Testis (tissue), 2 donors: ENCODE measurements at regions not wholly inside any gene's neighbourhood (a gene's known extent, or its start where the extent isn't known, plus 50 kb on each side); places are given as distances from the start of the nearest gene placed in this dataset.

Experiments used
- POLR2A ChIP-seq: fragments of 450-650 bp; IDR thresholded peaks from one replicate; pipeline ENCODE4 v1.6.1; 2017; ENCODE audit warnings: antibody characterized with exemption, mild to moderate bottlenecking, moderate library complexity
- TF ChIP-seq, protein P1 (sequence below), 3 experiments: fragments of 450-650 bp in 2 of 3; fragments of 200-600 bp in 1 of 3; sonication (generic) in 1 of 3; IDR thresholded peaks; one replicate each; pipeline ENCODE4 v1.5.1; 2016 to 2019; ENCODE audit warnings: antibody characterized with exemption in 3 of 3, mild to moderate bottlenecking in 2 of 3, moderate library complexity in 1 of 3

DNA sequence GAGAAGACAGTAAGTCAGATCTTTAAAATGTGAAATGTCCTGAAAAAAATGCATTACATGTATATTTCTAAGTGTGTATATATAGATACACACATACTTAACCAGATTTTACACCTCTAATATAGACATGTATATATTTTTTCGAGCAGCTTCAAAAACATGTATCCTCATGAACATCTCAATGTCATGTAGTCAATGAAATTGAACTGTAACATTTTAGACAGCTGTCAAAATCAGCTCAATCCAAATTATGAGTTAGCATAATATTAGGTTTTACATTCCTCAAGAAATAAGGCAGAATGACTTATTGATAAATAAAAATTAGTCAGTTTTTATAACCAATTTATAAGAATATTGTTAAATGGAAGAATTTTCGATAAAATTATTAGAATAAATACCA lies 665.7 kb downstream of the BRINP3 start:
- TF ChIP-seq POLR2A = no peak
- TF ChIP-seq, protein P1, sequence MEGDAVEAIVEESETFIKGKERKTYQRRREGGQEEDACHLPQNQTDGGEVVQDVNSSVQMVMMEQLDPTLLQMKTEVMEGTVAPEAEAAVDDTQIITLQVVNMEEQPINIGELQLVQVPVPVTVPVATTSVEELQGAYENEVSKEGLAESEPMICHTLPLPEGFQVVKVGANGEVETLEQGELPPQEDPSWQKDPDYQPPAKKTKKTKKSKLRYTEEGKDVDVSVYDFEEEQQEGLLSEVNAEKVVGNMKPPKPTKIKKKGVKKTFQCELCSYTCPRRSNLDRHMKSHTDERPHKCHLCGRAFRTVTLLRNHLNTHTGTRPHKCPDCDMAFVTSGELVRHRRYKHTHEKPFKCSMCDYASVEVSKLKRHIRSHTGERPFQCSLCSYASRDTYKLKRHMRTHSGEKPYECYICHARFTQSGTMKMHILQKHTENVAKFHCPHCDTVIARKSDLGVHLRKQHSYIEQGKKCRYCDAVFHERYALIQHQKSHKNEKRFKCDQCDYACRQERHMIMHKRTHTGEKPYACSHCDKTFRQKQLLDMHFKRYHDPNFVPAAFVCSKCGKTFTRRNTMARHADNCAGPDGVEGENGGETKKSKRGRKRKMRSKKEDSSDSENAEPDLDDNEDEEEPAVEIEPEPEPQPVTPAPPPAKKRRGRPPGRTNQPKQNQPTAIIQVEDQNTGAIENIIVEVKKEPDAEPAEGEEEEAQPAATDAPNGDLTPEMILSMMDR (IDR thresholded peaks at IDR 0.05) = no peak
